Transverse colon (tissue), 4 donors: ENCODE measurements at regions not wholly inside any gene's neighbourhood (a gene's known extent, or its start where the extent isn't known, plus 50 kb on each side); places are given as distances from the start of the nearest gene placed in this dataset.
A peak's percentile ranks its signal among the peaks of the same experiment; 100 is the strongest.

Experiments used
- DNase-seq: peaks from one replicate; pipeline ENCODE4 v3.0.0-alpha.2; 2019
- H3K27ac ChIP-seq, 4 donors: fragments of 200-600 bp; sonication (generic); 2 replicates each; pipeline ENCODE4 v1.5.1; 2016 to 2018; ENCODE audit warnings: inconsistent platforms in 4 of 4
- H3K27me3 ChIP-seq: fragments of 200-600 bp; sonication (generic); 2 replicates; pipeline ENCODE4 v1.5.1; 2017; ENCODE audit warnings: inconsistent platforms
- H3K36me3 ChIP-seq, 4 donors: fragments of 200-600 bp; sonication (generic); 2 replicates each; pipeline ENCODE4 v1.5.1; 2017 to 2019; ENCODE audit warnings: inconsistent platforms in 4 of 4
- H3K4me1 ChIP-seq, 4 donors: fragments of 200-600 bp; sonication (generic); 2 replicates each; pipeline ENCODE4 v1.5.1; 2017 to 2020; ENCODE audit warnings: inconsistent platforms in 4 of 4
- H3K4me3 ChIP-seq, 4 donors: fragments of 200-600 bp; sonication (generic); 1 replicate in 1 of 4; 2 replicates in 3 of 4; pipeline versions ENCODE4 v1.5.1 to v1.6.1; 2017 to 2019; ENCODE audit warnings: inconsistent platforms in 4 of 4
- H3K9me3 ChIP-seq, 2 donors: fragments of 200-600 bp; sonication (generic); 2 replicates each; pipeline ENCODE4 v1.5.1; 2017 to 2019; ENCODE audit warnings: inconsistent platforms in 2 of 2
- CTCF ChIP-seq, 5 experiments: fragments of 200-600 bp in 3 of 5; fragments of 450-650 bp in 2 of 5; sonication (generic) in 3 of 5; IDR thresholded peaks; 1 replicate in 2 of 5; 2 replicates in 3 of 5; pipeline ENCODE4 v1.5.1; 2016 to 2017; ENCODE audit warnings: antibody characterized with exemption in 5 of 5, inconsistent platforms in 3 of 5, mild to moderate bottlenecking in 2 of 5, moderate library complexity in 1 of 5
- EP300 ChIP-seq: sonication (generic); formaldehyde crosslinking; IDR thresholded peaks from one replicate; pipeline ENCODE4 v1.6.1; 2017; ENCODE audit warnings: antibody characterized with exemption, low read depth
- POLR2A ChIP-seq: fragments of 450-650 bp; IDR thresholded peaks from one replicate; pipeline ENCODE4 v1.6.1; 2016; ENCODE audit warnings: antibody characterized with exemption, mild to moderate bottlenecking, moderate library complexity
- POLR2AphosphoS5 ChIP-seq, 3 donors: sonication (generic); formaldehyde crosslinking; IDR thresholded peaks; one replicate each; pipeline ENCODE4 v1.6.1; 2016; ENCODE audit warnings: antibody characterized with exemption in 3 of 3
- WGBS, 2 donors: methylation state at CpG; one replicate each; pipeline ENCODE4 v1.1.5; 2018; ENCODE audit warnings: low coverage in 1 of 2; 5-methylcytosine and 5-hydroxymethylcytosine counted together
- in situ Hi-C, 4 donors: fragments of 200-750 bp; cut with MboI; loops; one replicate each; pipeline versions ENCODE4 v1.15.0 to v1.15.1; 2017; ENCODE audit warnings: low sequenced_read_pairs in 3 of 4, low pct_ligation_motif_present in 1 of 4, low pct_unique_long_range_greater_than_20kb in 1 of 4
- intact Hi-C: fragments of 100-400 bp; cut with DNase I; formaldehyde crosslinking; loops from one replicate; pipeline ENCODE4 v1.15.1; 2023; ENCODE audit warnings: low total_unique reads

- Histone ChIP-seq H3K4me1 (peaks cover 0 to 20% (median 0%) of the 10 kb centered on the region in 4 donors), H3K4me3 (no peak overlapping the region), H3K9me3 (no peaks in the 10 kb centered on the region), H3K27me3 (no peaks in the 10 kb centered on the region), H3K36me3 (no peaks in the 10 kb centered on the region), H3K27ac (no peak overlapping the region)
- 50 to 59% methylated on average over 6 to 9 of the region's 9 CpGs for WGBS, 2 donors
- intact Hi-C loops (no loop called here), in situ Hi-C loops (no loop called here)
- TF ChIP-seq POLR2AphosphoS5 (IDR thresholded peaks at IDR 0.05): no peak
- no peak for TF ChIP-seq EP300
- no peak for TF ChIP-seq CTCF (IDR thresholded peaks at IDR 0.05)
- no peak for TF ChIP-seq POLR2A
- no peak for DNase-seq
Measured at GRCh38 chr1:98327220-98327861, 334.2 kb upstream of the SNX7 start.

- TF ChIP-seq EP300 (no peak), POLR2A (no peak), POLR2AphosphoS5 (IDR thresholded peaks at IDR 0.05) (no peak), CTCF (IDR thresholded peaks at IDR 0.05) (no peak)
Measured at GRCh38 chr1:98325646-98326440, 335.7 kb upstream of the SNX7 start.

GRCh38 chr1:98323906-98324358 is 337.6 kb upstream of the SNX7 start:
- Histone ChIP-seq H3K27ac (peak overlapping the region in 1 of 4 donors; percentile 22), H3K4me3 (no peak overlapping the region), H3K36me3 (no peaks in the 10 kb centered on the region), H3K9me3 (no peaks in the 10 kb centered on the region), H3K4me1 (peaks cover 0 to 20% (median 0%) of the 10 kb centered on the region in 4 donors), H3K27me3 (no peaks in the 10 kb centered on the region)
- peak; percentile 19 for DNase-seq
- TF ChIP-seq POLR2A: no peak
- in situ Hi-C loops (no loop called here), intact Hi-C loops (no loop called here)
- WGBS, 2 donors: 25 to 46% methylated on average over 3 of the region's 3 CpGs

More at GRCh38 chr1:98325646-98326440, 335.7 kb upstream of the SNX7 start:
- Histone ChIP-seq H3K9me3 (no peaks in the 10 kb centered on the region), H3K36me3 (no peaks in the 10 kb centered on the region), H3K27me3 (no peaks in the 10 kb centered on the region), H3K4me1 (peaks cover 0 to 20% (median 0%) of the 10 kb centered on the region in 4 donors), H3K27ac (no peak overlapping the region), H3K4me3 (no peak overlapping the region)
- intact Hi-C loops (no loop called here), in situ Hi-C loops (no loop called here)
- DNase-seq: peak; percentile 54
- WGBS, 2 donors: 50 to 61% methylated on average over 7 of the region's 7 CpGs

- intact Hi-C loops (no loop called here), in situ Hi-C loops (no loop called here)
- H3K4me3 ChIP-seq: no peak overlapping the region
- no peaks in the 10 kb centered on the region for H3K9me3 ChIP-seq
- no peak for DNase-seq
- no peak for TF ChIP-seq POLR2A
- no peak for TF ChIP-seq EP300
- no peak for TF ChIP-seq CTCF (IDR thresholded peaks at IDR 0.05)
- TF ChIP-seq POLR2AphosphoS5 (IDR thresholded peaks at IDR 0.05): no peak
- H3K27ac ChIP-seq: peak overlapping the region in 1 of 4 donors; percentile 22
- no peaks in the 10 kb centered on the region for H3K27me3 ChIP-seq
- peaks cover 0 to 20% (median 0%) of the 10 kb centered on the region in 4 donors for H3K4me1 ChIP-seq
- H3K36me3 ChIP-seq: no peaks in the 10 kb centered on the region
Measured at GRCh38 chr1:98323388-98323787, 338.1 kb upstream of the SNX7 start.
